Upper lobe of left lung (tissue), 4 donors: ENCODE measurements at regions not wholly inside any gene's neighbourhood (a gene's known extent, or its start where the extent isn't known, plus 50 kb on each side); places are given as distances from the start of the nearest gene placed in this dataset.

Experiments used
- EP300 ChIP-seq, 4 donors: sonication (generic); formaldehyde crosslinking; IDR thresholded peaks; one replicate each; pipeline ENCODE4 v1.5.1; 2017; ENCODE audit warnings: antibody characterized with exemption in 4 of 4, control low read depth in 2 of 4
- POLR2A ChIP-seq, 4 donors: fragments of 450-650 bp; IDR thresholded peaks; one replicate each; pipeline ENCODE4 v1.5.1; 2016 to 2017; ENCODE audit warnings: antibody characterized with exemption in 4 of 4, mild to moderate bottlenecking in 2 of 4
- POLR2AphosphoS5 ChIP-seq, 2 donors: sonication (generic); formaldehyde crosslinking; IDR thresholded peaks; one replicate each; pipeline ENCODE4 v1.5.1; 2017; ENCODE audit warnings: antibody characterized with exemption in 2 of 2
- TF ChIP-seq, protein P1 (sequence below), 6 experiments: fragments of 450-650 bp in 4 of 6; fragments of 200-600 bp in 2 of 6; sonication (generic) in 2 of 6; IDR thresholded peaks; one replicate each; pipeline ENCODE4 v1.5.1; 2016 to 2019; ENCODE audit warnings: antibody characterized with exemption in 6 of 6

DNA sequence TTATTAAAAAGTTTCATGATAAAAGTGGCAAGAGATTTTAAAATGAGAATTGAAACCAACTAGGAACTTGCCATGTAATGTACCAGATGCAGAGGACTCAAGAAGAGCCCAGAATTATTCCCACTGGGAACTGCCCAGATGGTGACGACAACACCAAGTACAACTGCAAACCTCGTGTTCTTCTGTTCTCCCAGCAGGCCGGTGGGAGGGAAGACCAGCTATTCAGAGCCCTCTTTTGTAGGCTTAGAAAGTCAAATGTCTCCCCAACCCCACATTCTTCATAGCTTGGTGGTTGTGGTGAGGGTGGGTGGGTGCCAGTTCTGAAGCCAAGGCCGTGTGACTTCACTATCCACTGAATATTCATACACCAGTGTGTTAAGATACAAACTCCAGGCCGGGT is 54.3 kb upstream of the ITGB1 start:
- TF ChIP-seq POLR2AphosphoS5 (IDR thresholded peaks at IDR 0.05), result no peak
- TF ChIP-seq, protein P1, sequence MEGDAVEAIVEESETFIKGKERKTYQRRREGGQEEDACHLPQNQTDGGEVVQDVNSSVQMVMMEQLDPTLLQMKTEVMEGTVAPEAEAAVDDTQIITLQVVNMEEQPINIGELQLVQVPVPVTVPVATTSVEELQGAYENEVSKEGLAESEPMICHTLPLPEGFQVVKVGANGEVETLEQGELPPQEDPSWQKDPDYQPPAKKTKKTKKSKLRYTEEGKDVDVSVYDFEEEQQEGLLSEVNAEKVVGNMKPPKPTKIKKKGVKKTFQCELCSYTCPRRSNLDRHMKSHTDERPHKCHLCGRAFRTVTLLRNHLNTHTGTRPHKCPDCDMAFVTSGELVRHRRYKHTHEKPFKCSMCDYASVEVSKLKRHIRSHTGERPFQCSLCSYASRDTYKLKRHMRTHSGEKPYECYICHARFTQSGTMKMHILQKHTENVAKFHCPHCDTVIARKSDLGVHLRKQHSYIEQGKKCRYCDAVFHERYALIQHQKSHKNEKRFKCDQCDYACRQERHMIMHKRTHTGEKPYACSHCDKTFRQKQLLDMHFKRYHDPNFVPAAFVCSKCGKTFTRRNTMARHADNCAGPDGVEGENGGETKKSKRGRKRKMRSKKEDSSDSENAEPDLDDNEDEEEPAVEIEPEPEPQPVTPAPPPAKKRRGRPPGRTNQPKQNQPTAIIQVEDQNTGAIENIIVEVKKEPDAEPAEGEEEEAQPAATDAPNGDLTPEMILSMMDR (IDR thresholded peaks at IDR 0.05), result no peak
- no peak for TF ChIP-seq POLR2A (IDR thresholded peaks at IDR 0.05)
- no peak for TF ChIP-seq EP300 (IDR thresholded peaks at IDR 0.05)
